ENCODE measurements at regions not wholly inside any gene's neighbourhood (a gene's known extent, or its start where the extent isn't known, plus 50 kb on each side); places are given as distances from the start of the nearest gene placed in this dataset.
A peak's percentile ranks its signal among the peaks of the same experiment; 100 is the strongest.
"Not testable (repeated sequence)": the region's sequence is repeated elsewhere in the genome, so short reads cannot be mapped to it uniquely, and the experiment has no call there.

DNA sequence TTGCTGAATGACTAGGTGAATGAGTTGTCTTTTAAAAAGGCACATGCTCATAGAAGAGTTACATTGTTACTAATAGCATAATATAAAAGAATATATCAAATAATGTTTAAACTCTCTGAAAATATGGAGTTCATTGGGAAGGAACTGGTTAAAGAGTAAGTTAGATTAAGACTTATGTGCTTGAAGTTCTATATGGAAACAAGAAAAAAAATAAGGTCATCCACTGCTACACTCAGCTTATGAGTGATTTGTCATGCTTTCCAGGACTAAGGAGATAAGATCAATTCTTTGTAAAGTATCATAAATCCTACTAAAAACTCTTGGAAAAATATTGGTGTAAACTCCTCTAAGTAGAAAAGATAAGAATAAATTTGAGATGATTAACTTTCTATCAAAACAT lies 779.1 kb downstream of the PCDH11X start:
- H3K36me3 ChIP-seq (ENCODE audit: control insufficient read depth, insufficient read depth, low read length); DNase-seq; H3K27me3 Mint-ChIP-seq (ENCODE audit: insufficient read depth): not testable (repeated sequence)

GRCh38 chrX:92558796-92559195 lies 779.6 kb downstream of the PCDH11X start:
- no CpG with 5 or more reads among the region's 1 CpG for WGBS, 2 experiments (ENCODE audit: insufficient coverage in 1 of 2, insufficient read length in 1 of 2)
- not testable (repeated sequence) for H3K27ac Mint-ChIP-seq; H3K4me3 ChIP-seq (ENCODE audit: low read length); H3K9ac ChIP-seq (ENCODE audit: extremely low read depth, low read length, poor library complexity, severe bottlenecking); DNase-seq; H3K36me3 Mint-ChIP-seq (ENCODE audit: low read depth); H3K4me1 Mint-ChIP-seq; H3K9me3 ChIP-seq (ENCODE audit: control insufficient read depth, low read length); H3K36me3 ChIP-seq (ENCODE audit: control insufficient read depth, insufficient read depth, low read length); H3K27ac ChIP-seq (ENCODE audit: low read depth, low read length); H3K4me1 ChIP-seq (ENCODE audit: control insufficient read depth, insufficient read depth, low read length); H3K27me3 ChIP-seq (ENCODE audit: control insufficient read depth, insufficient read depth, low read length, poor library complexity, severe bottlenecking); H3K4me3 Mint-ChIP-seq; H3K27me3 Mint-ChIP-seq (ENCODE audit: insufficient read depth)
- H3K9me3 Mint-ChIP-seq, result peaks cover 12% of the 10 kb centered on the region

More for the DNA sequence above, 779.1 kb downstream of the PCDH11X start:
- H3K9ac ChIP-seq (ENCODE audit: extremely low read depth, low read length, poor library complexity, severe bottlenecking); H3K4me1 ChIP-seq (ENCODE audit: control insufficient read depth, insufficient read depth, low read length); H3K27me3 ChIP-seq (ENCODE audit: control insufficient read depth, insufficient read depth, low read length, poor library complexity, severe bottlenecking); H3K9me3 ChIP-seq (ENCODE audit: control insufficient read depth, low read length); H3K27ac Mint-ChIP-seq; H3K27ac ChIP-seq (ENCODE audit: low read depth, low read length); H3K4me1 Mint-ChIP-seq; H3K36me3 Mint-ChIP-seq (ENCODE audit: low read depth); H3K4me3 ChIP-seq (ENCODE audit: low read length); H3K4me3 Mint-ChIP-seq: not testable (repeated sequence)
- H3K9me3 Mint-ChIP-seq, result peaks cover 12% of the 10 kb centered on the region

GRCh38 chrX:92560083-92560482 lies 780.9 kb downstream of the PCDH11X start:
- H3K4me3 ChIP-seq (ENCODE audit: low read length); H3K9ac ChIP-seq (ENCODE audit: extremely low read depth, low read length, poor library complexity, severe bottlenecking): not testable (repeated sequence)

GRCh38 chrX:92570217-92570616 lies 791.0 kb downstream of the PCDH11X start:
- H3K9me3 Mint-ChIP-seq; H3K27ac Mint-ChIP-seq; H3K9ac ChIP-seq (ENCODE audit: extremely low read depth, low read length, poor library complexity, severe bottlenecking); H3K4me3 ChIP-seq (ENCODE audit: low read length); H3K27ac ChIP-seq (ENCODE audit: low read depth, low read length); H3K4me3 Mint-ChIP-seq; H3K27me3 ChIP-seq (ENCODE audit: control insufficient read depth, insufficient read depth, low read length, poor library complexity, severe bottlenecking); H3K36me3 Mint-ChIP-seq (ENCODE audit: low read depth); DNase-seq; H3K9me3 ChIP-seq (ENCODE audit: control insufficient read depth, low read length); H3K4me1 ChIP-seq (ENCODE audit: control insufficient read depth, insufficient read depth, low read length); H3K27me3 Mint-ChIP-seq (ENCODE audit: insufficient read depth); H3K4me1 Mint-ChIP-seq; H3K36me3 ChIP-seq (ENCODE audit: control insufficient read depth, insufficient read depth, low read length): not testable (repeated sequence)
- no CpG with 5 or more reads among the region's 1 CpG for WGBS, 2 experiments (ENCODE audit: insufficient coverage in 1 of 2, insufficient read length in 1 of 2)

More at GRCh38 chrX:92560083-92560482, 780.9 kb downstream of the PCDH11X start:
- not testable (repeated sequence) for DNase-seq; H3K36me3 ChIP-seq (ENCODE audit: control insufficient read depth, insufficient read depth, low read length); H3K9me3 ChIP-seq (ENCODE audit: control insufficient read depth, low read length); H3K27me3 Mint-ChIP-seq (ENCODE audit: insufficient read depth); H3K27me3 ChIP-seq (ENCODE audit: control insufficient read depth, insufficient read depth, low read length, poor library complexity, severe bottlenecking); H3K36me3 Mint-ChIP-seq (ENCODE audit: low read depth); H3K4me1 ChIP-seq (ENCODE audit: control insufficient read depth, insufficient read depth, low read length); H3K27ac Mint-ChIP-seq; H3K4me3 Mint-ChIP-seq; H3K27ac ChIP-seq (ENCODE audit: low read depth, low read length); H3K4me1 Mint-ChIP-seq
- 86% methylated on average over 1 of the region's 2 CpGs; no CpG with 5 or more reads in 1 of the 2 experiments for WGBS, 2 experiments (ENCODE audit: insufficient coverage in 1 of 2, insufficient read length in 1 of 2)
- peaks cover 10% of the 10 kb centered on the region for H3K9me3 Mint-ChIP-seq

GRCh38 chrX:92586643-92587042 lies 807.5 kb downstream of the PCDH11X start:
- not testable (repeated sequence) for H3K27ac ChIP-seq (ENCODE audit: low read depth, low read length); H3K9ac ChIP-seq (ENCODE audit: extremely low read depth, low read length, poor library complexity, severe bottlenecking); H3K36me3 Mint-ChIP-seq (ENCODE audit: low read depth); H3K9me3 ChIP-seq (ENCODE audit: control insufficient read depth, low read length); H3K36me3 ChIP-seq (ENCODE audit: control insufficient read depth, insufficient read depth, low read length); H3K4me3 Mint-ChIP-seq; DNase-seq; H3K27me3 Mint-ChIP-seq (ENCODE audit: insufficient read depth); H3K27ac Mint-ChIP-seq; H3K9me3 Mint-ChIP-seq; H3K4me1 ChIP-seq (ENCODE audit: control insufficient read depth, insufficient read depth, low read length); H3K27me3 ChIP-seq (ENCODE audit: control insufficient read depth, insufficient read depth, low read length, poor library complexity, severe bottlenecking); H3K4me3 ChIP-seq (ENCODE audit: low read length)
- H3K4me1 Mint-ChIP-seq, result peaks cover 28% of the 10 kb centered on the region
- 92% methylated on average over 3 of the region's 3 CpGs; no CpG with 5 or more reads in 1 of the 2 experiments for WGBS, 2 experiments (ENCODE audit: insufficient coverage in 1 of 2, insufficient read length in 1 of 2)

- not testable (repeated sequence) for H3K27ac ChIP-seq (ENCODE audit: low read depth, low read length); H3K9ac ChIP-seq (ENCODE audit: extremely low read depth, low read length, poor library complexity, severe bottlenecking); H3K4me3 ChIP-seq (ENCODE audit: low read length); H3K36me3 ChIP-seq (ENCODE audit: control insufficient read depth, insufficient read depth, low read length); H3K9me3 ChIP-seq (ENCODE audit: control insufficient read depth, low read length); H3K4me1 ChIP-seq (ENCODE audit: control insufficient read depth, insufficient read depth, low read length); H3K36me3 Mint-ChIP-seq (ENCODE audit: low read depth); H3K27me3 Mint-ChIP-seq (ENCODE audit: insufficient read depth); H3K27me3 ChIP-seq (ENCODE audit: control insufficient read depth, insufficient read depth, low read length, poor library complexity, severe bottlenecking); H3K9me3 Mint-ChIP-seq; DNase-seq
- H3K27ac Mint-ChIP-seq, result peak overlapping the region; percentile 75
- peak overlapping the region; percentile 15 for H3K4me3 Mint-ChIP-seq
- H3K4me1 Mint-ChIP-seq, result peaks cover 34% of the 10 kb centered on the region
- 40% methylated on average over 1 of the region's 4 CpGs; no CpG with 5 or more reads in 1 of the 2 experiments for WGBS, 2 experiments (ENCODE audit: insufficient coverage in 1 of 2, insufficient read length in 1 of 2)
Observed at GRCh38 chrX:92589676-92590075, 810.5 kb downstream of the PCDH11X start.

GRCh38 chrX:92590726-92591298 lies 811.6 kb downstream of the PCDH11X start:
- no CpG with 5 or more reads among the region's 3 CpGs for WGBS, 2 experiments (ENCODE audit: insufficient coverage in 1 of 2, insufficient read length in 1 of 2)
- H3K36me3 Mint-ChIP-seq (ENCODE audit: low read depth); H3K9me3 ChIP-seq (ENCODE audit: control insufficient read depth, low read length); H3K4me3 ChIP-seq (ENCODE audit: low read length); H3K4me3 Mint-ChIP-seq; H3K27ac ChIP-seq (ENCODE audit: low read depth, low read length); H3K36me3 ChIP-seq (ENCODE audit: control insufficient read depth, insufficient read depth, low read length); H3K9me3 Mint-ChIP-seq; H3K27me3 ChIP-seq (ENCODE audit: control insufficient read depth, insufficient read depth, low read length, poor library complexity, severe bottlenecking); H3K9ac ChIP-seq (ENCODE audit: extremely low read depth, low read length, poor library complexity, severe bottlenecking); H3K4me1 ChIP-seq (ENCODE audit: control insufficient read depth, insufficient read depth, low read length); H3K27me3 Mint-ChIP-seq (ENCODE audit: insufficient read depth): not testable (repeated sequence)
- Mint-ChIP-seq H3K4me1 (peaks cover 34% of the 10 kb centered on the region), H3K27ac (peak overlapping the region; percentile 86)
- DNase-seq, result peak; percentile 59

All from endodermal cell (in vitro differentiated cells).